Heart left ventricle (tissue), 16 donors: ENCODE measurements at regions not wholly inside any gene's neighbourhood (a gene's known extent, or its start where the extent isn't known, plus 50 kb on each side); places are given as distances from the start of the nearest gene placed in this dataset.

Experiments
- ATAC-seq, 4 donors: fragments of 200-7000 bp; cut with Tn5 transposase; one replicate each; pipeline ENCODE4 v1.9.1; 2020 to 2022; ENCODE audit warnings: moderate library complexity in 4 of 4, mild to moderate bottlenecking in 3 of 4, moderate number of reproducible peaks in 1 of 4
- DNase-seq, 5 donors: peaks; one replicate each; pipeline ENCODE4 v3.0.0-alpha.2; 2020
- H3K27ac ChIP-seq, 12 donors: fragments of 200-600 bp; sonication (generic) in 4 of 12; one replicate each; pipeline versions ENCODE4 v1.5.0 to v1.8.0; 2016 to 2022; ENCODE audit warnings: mild to moderate bottlenecking in 2 of 12
- H3K27me3 ChIP-seq, 9 donors: fragments of 200-600 bp; sonication (generic) in 2 of 9; one replicate each; pipeline versions ENCODE4 v1.5.1 to v1.8.0; 2016 to 2022; ENCODE audit warnings: mild to moderate bottlenecking in 3 of 9
- H3K36me3 ChIP-seq, 9 donors: fragments of 200-600 bp; sonication (generic) in 2 of 9; one replicate each; pipeline versions ENCODE4 v1.5.0 to v1.8.0; 2018 to 2022; ENCODE audit warnings: mild to moderate bottlenecking in 2 of 9
- H3K4me1 ChIP-seq, 12 donors: fragments of 200-600 bp; sonication (generic) in 4 of 12; one replicate each; pipeline versions ENCODE4 v1.5.0 to v1.8.0; 2016 to 2022; ENCODE audit warnings: mild to moderate bottlenecking in 3 of 12
- H3K4me3 ChIP-seq, 12 donors: fragments of 200-600 bp; sonication (generic) in 4 of 12; one replicate each; pipeline versions ENCODE4 v1.5.0 to v1.8.0; 2017 to 2022; ENCODE audit warnings: mild to moderate bottlenecking in 9 of 12, moderate library complexity in 4 of 12
- H3K9me3 ChIP-seq, 12 donors: fragments of 200-600 bp; sonication (generic) in 4 of 12; one replicate each; pipeline versions ENCODE4 v1.5.0 to v1.8.0; 2016 to 2022; ENCODE audit warnings: mild to moderate bottlenecking in 1 of 12
- POLR2A ChIP-seq, 2 donors: fragments of 450-650 bp; IDR thresholded peaks; one replicate each; pipeline ENCODE4 v1.6.1; 2017; ENCODE audit warnings: antibody characterized with exemption in 2 of 2, mild to moderate bottlenecking in 2 of 2, moderate library complexity in 2 of 2
- WGBS, 4 donors: extraction: QIAGEN DNeasy Blood & Tissue Kit in 2 of 4; methylation state at CpG; one replicate each; pipeline versions ENCODE4 v1.1.5 to v1.1.7; 2013 to 2018; 5-methylcytosine and 5-hydroxymethylcytosine counted together
- intact Hi-C, 10 donors: fragments of 100-400 bp; cut with DNase I; formaldehyde crosslinking; loops; one replicate each; pipeline versions ENCODE4 v1.11.1 to v1.14.2; 2022
- TF ChIP-seq, protein P1 (sequence below), 12 donors: fragments of 200-600 bp; sonication (generic) in 4 of 12; IDR thresholded peaks; one replicate each; pipeline versions ENCODE4 v1.5.0 to v1.8.0; 2018 to 2022; ENCODE audit warnings: antibody characterized with exemption in 12 of 12, mild to moderate bottlenecking in 5 of 12
- donor health status: ischemic (EF 13 %, LVEDD 7.1; RV severe dilation, severe dysfunction).
- donor health status: healthy with polysubstance abuse.
- donor health status: DM: no; HTN: yes; CAD: no.
- donor health status: DM: no; HTN: no; CAD: no.
- donor health status: ischemic (EF 25% LVEDD 6.9; RV normal size, moderate dysfunction).
- donor health status: ischemic (EF 25% LVEDD 5.7; RV mildly dilated, moderate dysfunction).
- donor health status: healthy.
- donor health status: DM: yes; HTN: yes; CAD: no.
- donor health status: ischemic (EF 35%, LVEDD 5.7; RV mildly dilated, moderate dysfunction).
- donor health status: nonischemic (EF 11% LVEDD 7.7; RV severe dilation, severe dysfunction).
- donor health status: DM: yes; HTN: yes; CAD: no.
- donor health status: PGD.
- donor health status: ischemic (EF 29% LVEDD 5.4; RV normal size, mild dysfunction).
- donor health status: nonischemic (EF 23%, LVEDD 6.1; RV moderate dilation, normal function).

- no peak overlapping the region for H3K27ac ChIP-seq
- DNase-seq (no peak), ATAC-seq (no peak)
- TF ChIP-seq, protein P1, sequence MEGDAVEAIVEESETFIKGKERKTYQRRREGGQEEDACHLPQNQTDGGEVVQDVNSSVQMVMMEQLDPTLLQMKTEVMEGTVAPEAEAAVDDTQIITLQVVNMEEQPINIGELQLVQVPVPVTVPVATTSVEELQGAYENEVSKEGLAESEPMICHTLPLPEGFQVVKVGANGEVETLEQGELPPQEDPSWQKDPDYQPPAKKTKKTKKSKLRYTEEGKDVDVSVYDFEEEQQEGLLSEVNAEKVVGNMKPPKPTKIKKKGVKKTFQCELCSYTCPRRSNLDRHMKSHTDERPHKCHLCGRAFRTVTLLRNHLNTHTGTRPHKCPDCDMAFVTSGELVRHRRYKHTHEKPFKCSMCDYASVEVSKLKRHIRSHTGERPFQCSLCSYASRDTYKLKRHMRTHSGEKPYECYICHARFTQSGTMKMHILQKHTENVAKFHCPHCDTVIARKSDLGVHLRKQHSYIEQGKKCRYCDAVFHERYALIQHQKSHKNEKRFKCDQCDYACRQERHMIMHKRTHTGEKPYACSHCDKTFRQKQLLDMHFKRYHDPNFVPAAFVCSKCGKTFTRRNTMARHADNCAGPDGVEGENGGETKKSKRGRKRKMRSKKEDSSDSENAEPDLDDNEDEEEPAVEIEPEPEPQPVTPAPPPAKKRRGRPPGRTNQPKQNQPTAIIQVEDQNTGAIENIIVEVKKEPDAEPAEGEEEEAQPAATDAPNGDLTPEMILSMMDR (IDR thresholded peaks at IDR 0.05) = peak in 3 of 12 donors; percentile 5 to 16 (median 9)
- no peak for TF ChIP-seq POLR2A (IDR thresholded peaks at IDR 0.05)
- 60 to 83% (median 68%) methylated on average over 4 of the region's 4 CpGs for WGBS, 4 donors
- intact Hi-C loops = loop anchor here in 1 of 10 donors (10.0 kb wide), 1 partner anchor 92 kb away; no protein-coding TSS in a partner anchor
- H3K9me3 ChIP-seq = peaks cover 0 to 4% (median 0%) of the 10 kb centered on the region in 12 donors
- no peaks in the 10 kb centered on the region for H3K27me3 ChIP-seq
- H3K4me3 ChIP-seq = no peak overlapping the region
- no peaks in the 10 kb centered on the region for H3K4me1 ChIP-seq
- H3K36me3 ChIP-seq = no peaks in the 10 kb centered on the region
Observed at GRCh38 chr9:85332487-85332886, 409.3 kb downstream of the AGTPBP1 start.

GRCh38 chr9:85331626-85332025 is 410.1 kb downstream of the AGTPBP1 start:
- Histone ChIP-seq H3K36me3 (no peaks in the 10 kb centered on the region), H3K27ac (no peak overlapping the region), H3K4me1 (no peaks in the 10 kb centered on the region), H3K9me3 (peaks cover 0 to 4% (median 0%) of the 10 kb centered on the region in 12 donors), H3K27me3 (no peaks in the 10 kb centered on the region), H3K4me3 (no peak overlapping the region)
- ATAC-seq (no peak), DNase-seq (no peak)
- intact Hi-C loops = loop anchor here in 1 of 10 donors (10.0 kb wide), 1 partner anchor 93 kb away; no protein-coding TSS in a partner anchor
- 9 to 21% (median 17%) methylated on average over 1 of the region's 1 CpG for WGBS, 4 donors
- TF ChIP-seq POLR2A (IDR thresholded peaks at IDR 0.05) = no peak
- TF ChIP-seq, protein P1 (IDR thresholded peaks at IDR 0.05) = no peak

GRCh38 chr9:85322592-85322991 is 419.2 kb downstream of the AGTPBP1 start:
- H3K36me3 ChIP-seq = no peaks in the 10 kb centered on the region
- no peak overlapping the region for H3K4me3 ChIP-seq
- TF ChIP-seq, protein P1 (IDR thresholded peaks at IDR 0.05) = no peak
- no peak for TF ChIP-seq POLR2A (IDR thresholded peaks at IDR 0.05)
- no peaks in the 10 kb centered on the region for H3K4me1 ChIP-seq
- 70 to 96% (median 83%) methylated on average over 3 to 4 of the region's 4 CpGs for WGBS, 4 donors
- ATAC-seq = no peak
- intact Hi-C loops = no loop called here
- DNase-seq = no peak
- H3K27ac ChIP-seq = no peak overlapping the region
- H3K9me3 ChIP-seq = peaks cover 0 to 21% (median 0%) of the 10 kb centered on the region in 12 donors
- no peaks in the 10 kb centered on the region for H3K27me3 ChIP-seq

DNA sequence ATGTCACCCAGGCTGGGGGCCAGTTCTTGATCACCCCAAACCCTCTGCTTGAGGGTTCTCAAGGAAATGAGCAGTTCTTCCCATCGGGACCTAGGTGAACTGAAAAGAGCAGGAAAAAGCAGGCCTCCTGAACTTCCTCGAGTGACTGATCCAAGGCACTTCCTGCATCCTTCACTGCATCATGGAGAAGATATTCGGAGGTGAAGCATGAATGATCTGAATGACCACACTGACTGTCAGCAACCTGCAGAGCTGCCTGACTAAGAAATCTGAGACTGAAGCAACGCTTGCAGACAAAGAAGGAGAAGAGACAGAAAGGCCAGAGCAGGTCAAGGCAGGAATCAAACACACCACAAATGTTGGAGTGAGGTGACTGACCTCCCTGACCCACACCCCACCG is 420.2 kb downstream of the AGTPBP1 start:
- Histone ChIP-seq H3K36me3 (no peaks in the 10 kb centered on the region), H3K4me1 (no peaks in the 10 kb centered on the region), H3K4me3 (no peak overlapping the region), H3K9me3 (peaks cover 0 to 21% (median 0%) of the 10 kb centered on the region in 12 donors), H3K27me3 (no peaks in the 10 kb centered on the region), H3K27ac (no peak overlapping the region)
- WGBS, 4 donors = 69 to 79% (median 74%) methylated on average over 5 of the region's 5 CpGs
- DNase-seq (no peak), ATAC-seq (no peak)
- TF ChIP-seq POLR2A (IDR thresholded peaks at IDR 0.05) = no peak
- TF ChIP-seq, protein P1 (IDR thresholded peaks at IDR 0.05) = no peak
- intact Hi-C loops = no loop called here
